OCI-LY7 (cell line): ENCODE measurements at regions not wholly inside any gene's neighbourhood (a gene's known extent, or its start where the extent isn't known, plus 50 kb on each side); places are given as distances from the start of the nearest gene placed in this dataset.

Experiments used
- EZH2phosphoT487 ChIP-seq: fragments of 200-600 bp; sonication (generic); IDR thresholded peaks from 2 replicates; pipeline ENCODE4 v1.6.1; 2018; ENCODE audit warnings: low read depth, borderline replicate concordance, mild to moderate bottlenecking, mixed run types, antibody characterized with exemption, low read length, moderate library complexity, mixed read lengths
- TF ChIP-seq, protein P1 (sequence below): fragments of 200-600 bp; sonication (generic); conservative IDR thresholded peaks from 2 replicates; pipeline ENCODE4 v1.5.1; 2014; ENCODE audit warnings: mild to moderate bottlenecking, antibody characterized with exemption, low read length, moderate library complexity, mixed read lengths

GRCh38 chr1:219788700-219789099 is 139.7 kb downstream of the SLC30A10 start:
- TF ChIP-seq, protein P1, sequence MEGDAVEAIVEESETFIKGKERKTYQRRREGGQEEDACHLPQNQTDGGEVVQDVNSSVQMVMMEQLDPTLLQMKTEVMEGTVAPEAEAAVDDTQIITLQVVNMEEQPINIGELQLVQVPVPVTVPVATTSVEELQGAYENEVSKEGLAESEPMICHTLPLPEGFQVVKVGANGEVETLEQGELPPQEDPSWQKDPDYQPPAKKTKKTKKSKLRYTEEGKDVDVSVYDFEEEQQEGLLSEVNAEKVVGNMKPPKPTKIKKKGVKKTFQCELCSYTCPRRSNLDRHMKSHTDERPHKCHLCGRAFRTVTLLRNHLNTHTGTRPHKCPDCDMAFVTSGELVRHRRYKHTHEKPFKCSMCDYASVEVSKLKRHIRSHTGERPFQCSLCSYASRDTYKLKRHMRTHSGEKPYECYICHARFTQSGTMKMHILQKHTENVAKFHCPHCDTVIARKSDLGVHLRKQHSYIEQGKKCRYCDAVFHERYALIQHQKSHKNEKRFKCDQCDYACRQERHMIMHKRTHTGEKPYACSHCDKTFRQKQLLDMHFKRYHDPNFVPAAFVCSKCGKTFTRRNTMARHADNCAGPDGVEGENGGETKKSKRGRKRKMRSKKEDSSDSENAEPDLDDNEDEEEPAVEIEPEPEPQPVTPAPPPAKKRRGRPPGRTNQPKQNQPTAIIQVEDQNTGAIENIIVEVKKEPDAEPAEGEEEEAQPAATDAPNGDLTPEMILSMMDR = no peak
- no peak for TF ChIP-seq EZH2phosphoT487
